GM10266 (cell line): ENCODE measurements at regions not wholly inside any gene's neighbourhood (a gene's known extent, or its start where the extent isn't known, plus 50 kb on each side); places are given as distances from the start of the nearest gene placed in this dataset.
A peak's percentile ranks its signal among the peaks of the same experiment; 100 is the strongest.

Experiments used
- DNase-seq: peaks from one replicate; pipeline ENCODE4 v3.0.0; 2012; ENCODE audit errors: extremely low spot score
- CTCF ChIP-seq: IDR thresholded peaks from 2 replicates; pipeline ENCODE4 v1.5.1; 2012; ENCODE audit warnings: mild to moderate bottlenecking, low read depth; ENCODE audit not compliant: control insufficient read depth, insufficient read depth; ENCODE audit errors: missing control alignments

GRCh38 chr17:69605571-69605970 lies 191.1 kb downstream of the MAP2K6 start:
- DNase-seq, result no peak

GRCh38 chr17:69606142-69606800 lies 191.8 kb downstream of the MAP2K6 start:
- no peak for TF ChIP-seq CTCF
- DNase-seq, result no peak

More at GRCh38 chr17:69605571-69605970, 191.1 kb downstream of the MAP2K6 start:
- no peak for TF ChIP-seq CTCF

GRCh38 chr17:69607162-69607834 lies 192.8 kb downstream of the MAP2K6 start:
- TF ChIP-seq CTCF, result peak; percentile 70
- peak; percentile 37 for DNase-seq

- TF ChIP-seq CTCF, result no peak
- DNase-seq, result no peak
Measured at GRCh38 chr17:69608141-69608540, 193.6 kb downstream of the MAP2K6 start.

- TF ChIP-seq CTCF, result no peak
- DNase-seq, result no peak
Measured at GRCh38 chr17:69608808-69609472, 194.4 kb downstream of the MAP2K6 start.

GRCh38 chr17:69609473-69610305 lies 195.2 kb downstream of the MAP2K6 start:
- no peak for DNase-seq

More at GRCh38 chr17:69609473-69610305, 195.2 kb downstream of the MAP2K6 start:
- TF ChIP-seq CTCF, result peak; percentile 52
